Ovary (tissue), 3 donors: ENCODE measurements at regions not wholly inside any gene's neighbourhood (a gene's known extent, or its start where the extent isn't known, plus 50 kb on each side); places are given as distances from the start of the nearest gene placed in this dataset.

ENCODE experiments used
- CTCF ChIP-seq, 3 donors: fragments of 450-650 bp in 2 of 3; fragments of 200-600 bp in 1 of 3; IDR thresholded peaks; one replicate each; pipeline versions ENCODE4 v1.5.1 to v1.8.0; 2016 to 2022; ENCODE audit warnings: antibody characterized with exemption in 3 of 3, mild to moderate bottlenecking in 1 of 3
- EP300 ChIP-seq: sonication (generic); formaldehyde crosslinking; IDR thresholded peaks from one replicate; pipeline ENCODE4 v1.6.1; 2017; ENCODE audit warnings: antibody characterized with exemption
- donor health status: DM: no; HTN: no; CAD: no.

GRCh38 chr4:124593494-124593893 lies 119.0 kb downstream of the ANKRD50 start:
- TF ChIP-seq CTCF (IDR thresholded peaks at IDR 0.05) (no peak), EP300 (no peak)
